Peyer's patch (tissue), 4 donors: ENCODE measurements at regions not wholly inside any gene's neighbourhood (a gene's known extent, or its start where the extent isn't known, plus 50 kb on each side); places are given as distances from the start of the nearest gene placed in this dataset.

Source experiments
- CTCF ChIP-seq, 6 experiments: fragments of 450-650 bp in 4 of 6; fragments of 200-600 bp in 2 of 6; sonication (generic) in 1 of 6; IDR thresholded peaks; one replicate each; pipeline ENCODE4 v1.5.1; 2017 to 2019; ENCODE audit warnings: antibody characterized with exemption in 6 of 6, mild to moderate bottlenecking in 3 of 6, moderate library complexity in 1 of 6
- POLR2A ChIP-seq, 2 donors: fragments of 450-650 bp; IDR thresholded peaks; one replicate each; pipeline ENCODE4 v1.5.1; 2017; ENCODE audit warnings: antibody characterized with exemption in 2 of 2, mild to moderate bottlenecking in 2 of 2, moderate library complexity in 2 of 2

- TF ChIP-seq CTCF (IDR thresholded peaks at IDR 0.05) (no peak), POLR2A (IDR thresholded peaks at IDR 0.05) (no peak)
These were observed 233.5 kb downstream of the TUBA3C start for GRCh38 chr13:18948012-18948663.
